Osteoblast (primary cell): ENCODE measurements at regions not wholly inside any gene's neighbourhood (a gene's known extent, or its start where the extent isn't known, plus 50 kb on each side); places are given as distances from the start of the nearest gene placed in this dataset.
A peak's percentile ranks its signal among the peaks of the same experiment; 100 is the strongest.

Experiments used
- DNase-seq: peaks from one replicate; pipeline ENCODE4 v3.0.0; 2011; ENCODE audit warnings: low spot score, mixed read lengths; ENCODE audit not compliant: insufficient read length; ENCODE audit errors: missing footprints
- H2AFZ ChIP-seq: 2 replicates; pipeline ENCODE4 v1.6.0; 2011; ENCODE audit warnings: mild to moderate bottlenecking, low read length
- H3K27ac ChIP-seq: 2 replicates; pipeline ENCODE4 v1.5.1; 2011; ENCODE audit warnings: mild to moderate bottlenecking, low read depth, low read length, moderate library complexity
- H3K27me3 ChIP-seq: 2 replicates; pipeline ENCODE4 v1.6.0; 2012; ENCODE audit warnings: mild to moderate bottlenecking, control low read depth, inconsistent platforms, low read length, moderate library complexity; ENCODE audit not compliant: insufficient read depth
- H3K36me3 ChIP-seq: 2 replicates; pipeline ENCODE4 v1.5.1; 2011; ENCODE audit warnings: mild to moderate bottlenecking, low read length, control low read depth, moderate library complexity; ENCODE audit not compliant: insufficient read depth
- H3K4me1 ChIP-seq: 2 replicates; pipeline ENCODE4 v1.5.1; 2011; ENCODE audit warnings: mild to moderate bottlenecking, low read length, control low read depth, moderate library complexity; ENCODE audit not compliant: insufficient read depth
- H3K4me2 ChIP-seq: 2 replicates; pipeline ENCODE4 v1.6.0; 2011; ENCODE audit warnings: mild to moderate bottlenecking, low read length; ENCODE audit not compliant: insufficient read depth
- H3K4me3 ChIP-seq: fragments of 200-600 bp; sonication (generic); 3 replicates; pipeline ENCODE4 v1.5.1; 2012; ENCODE audit warnings: mild to moderate bottlenecking, low read length, inconsistent platforms; ENCODE audit not compliant: insufficient read depth
- H3K79me2 ChIP-seq: 2 replicates; pipeline ENCODE4 v1.6.0; 2012; ENCODE audit warnings: mild to moderate bottlenecking, low read length, control low read depth, inconsistent platforms; ENCODE audit not compliant: insufficient read depth
- H3K9me3 ChIP-seq: 2 replicates; pipeline ENCODE4 v1.5.1; 2011; ENCODE audit warnings: low read depth, low read length, control low read depth
- H4K20me1 ChIP-seq: 2 replicates; pipeline ENCODE4 v1.6.0; 2012; ENCODE audit warnings: mild to moderate bottlenecking, low read length, control low read depth; ENCODE audit not compliant: insufficient read depth
- CTCF ChIP-seq: IDR thresholded peaks from 2 replicates; pipeline ENCODE4 v1.5.1; 2011; ENCODE audit warnings: mild to moderate bottlenecking, low read depth, low read length, moderate library complexity; ENCODE audit errors: extremely low read depth

GRCh38 chr5:61881821-61882487, 424.1 kb upstream of the KIF2A start:
- DNase-seq: peak; percentile 37
- H2AFZ ChIP-seq: peak overlapping the region; percentile 68
- no peaks in the 10 kb centered on the region for H4K20me1 ChIP-seq

GRCh38 chr5:61882901-61883500, 423.0 kb upstream of the KIF2A start:
- Histone ChIP-seq H3K27me3 (no peaks in the 10 kb centered on the region), H3K79me2 (no peaks in the 10 kb centered on the region), H3K9me3 (no peaks in the 10 kb centered on the region), H3K4me3 (no peak overlapping the region), H3K4me1 (no peaks in the 10 kb centered on the region), H4K20me1 (no peaks in the 10 kb centered on the region), H3K27ac (no peak overlapping the region), H3K36me3 (no peaks in the 10 kb centered on the region), H2AFZ (no peak overlapping the region), H3K4me2 (no peak overlapping the region)
- DNase-seq: no peak
- no peak for TF ChIP-seq CTCF

More at GRCh38 chr5:61881821-61882487, 424.1 kb upstream of the KIF2A start:
- Histone ChIP-seq H3K27ac (no peak overlapping the region), H3K4me1 (no peaks in the 10 kb centered on the region), H3K4me2 (no peak overlapping the region), H3K9me3 (no peaks in the 10 kb centered on the region), H3K79me2 (no peaks in the 10 kb centered on the region), H3K27me3 (no peaks in the 10 kb centered on the region), H3K4me3 (no peak overlapping the region), H3K36me3 (no peaks in the 10 kb centered on the region)
- no peak for TF ChIP-seq CTCF

- H3K36me3 ChIP-seq: no peaks in the 10 kb centered on the region
- H3K4me1 ChIP-seq: no peaks in the 10 kb centered on the region
- H3K27me3 ChIP-seq: no peaks in the 10 kb centered on the region
- no peaks in the 10 kb centered on the region for H3K9me3 ChIP-seq
- no peak overlapping the region for H3K4me2 ChIP-seq
- H2AFZ ChIP-seq: no peak overlapping the region
- no peak overlapping the region for H3K27ac ChIP-seq
- H4K20me1 ChIP-seq: no peaks in the 10 kb centered on the region
- H3K79me2 ChIP-seq: no peaks in the 10 kb centered on the region
- no peak for TF ChIP-seq CTCF
- DNase-seq: no peak
- H3K4me3 ChIP-seq: no peak overlapping the region
These were observed 421.7 kb upstream of the KIF2A start for GRCh38 chr5:61884252-61884855.

- no peak overlapping the region for H3K4me3 ChIP-seq
- H2AFZ ChIP-seq: no peak overlapping the region
- H3K27ac ChIP-seq: no peak overlapping the region
- H3K27me3 ChIP-seq: no peaks in the 10 kb centered on the region
- H3K4me2 ChIP-seq: no peak overlapping the region
- H3K9me3 ChIP-seq: no peaks in the 10 kb centered on the region
- DNase-seq: no peak
- TF ChIP-seq CTCF: no peak
- H3K36me3 ChIP-seq: no peaks in the 10 kb centered on the region
- no peaks in the 10 kb centered on the region for H4K20me1 ChIP-seq
- no peaks in the 10 kb centered on the region for H3K4me1 ChIP-seq
- no peaks in the 10 kb centered on the region for H3K79me2 ChIP-seq
These were observed 419.8 kb upstream of the KIF2A start for GRCh38 chr5:61886214-61886613.
